DMS114 treated with DMSO at 0.1 percent for 48 hours (cell line): ENCODE measurements at regions not wholly inside any gene's neighbourhood (a gene's known extent, or its start where the extent isn't known, plus 50 kb on each side); places are given as distances from the start of the nearest gene placed in this dataset.

Source experiments
- DNase-seq: peaks from one replicate; lab custom pipeline; 2025; ENCODE audit not compliant: unreplicated experiment; lab: John Stamatoyannopoulos, UW

DNA sequence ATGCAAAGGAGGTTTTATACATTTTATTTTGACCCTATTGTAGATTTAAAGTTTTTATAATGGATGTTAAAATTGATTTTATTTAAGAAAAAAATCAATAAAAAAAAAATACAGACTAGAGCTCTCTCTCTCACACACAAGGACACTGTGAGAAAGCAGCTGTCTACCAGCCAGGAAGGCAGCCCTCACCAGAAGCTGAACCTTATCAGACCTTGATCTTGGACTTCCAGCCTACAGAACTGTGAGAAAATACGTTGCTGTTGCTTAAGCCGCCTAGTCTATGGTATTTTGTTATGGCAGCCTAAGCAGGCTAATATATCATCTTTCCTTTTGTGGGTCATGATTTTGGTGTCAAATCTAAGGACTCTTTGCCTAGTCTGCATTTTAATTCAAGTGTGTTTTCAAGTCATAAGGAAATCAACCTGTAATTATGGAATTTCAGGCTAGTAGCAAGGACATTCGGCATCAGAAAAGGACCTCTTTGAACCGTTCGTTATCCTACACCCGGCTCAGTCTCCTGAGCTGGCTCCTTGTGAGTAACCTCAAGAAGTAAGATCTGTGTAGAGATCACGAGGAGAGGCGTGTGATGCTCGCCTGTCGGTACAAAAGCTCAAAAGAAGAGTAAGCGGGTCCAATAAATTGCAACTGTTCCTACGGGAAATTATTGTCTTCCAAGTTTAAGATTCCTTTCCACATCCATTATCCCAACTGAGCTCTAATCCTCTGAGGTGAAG lies 98.2 kb downstream of the PDCL3 start:
- DNase-seq: no peak

DNA sequence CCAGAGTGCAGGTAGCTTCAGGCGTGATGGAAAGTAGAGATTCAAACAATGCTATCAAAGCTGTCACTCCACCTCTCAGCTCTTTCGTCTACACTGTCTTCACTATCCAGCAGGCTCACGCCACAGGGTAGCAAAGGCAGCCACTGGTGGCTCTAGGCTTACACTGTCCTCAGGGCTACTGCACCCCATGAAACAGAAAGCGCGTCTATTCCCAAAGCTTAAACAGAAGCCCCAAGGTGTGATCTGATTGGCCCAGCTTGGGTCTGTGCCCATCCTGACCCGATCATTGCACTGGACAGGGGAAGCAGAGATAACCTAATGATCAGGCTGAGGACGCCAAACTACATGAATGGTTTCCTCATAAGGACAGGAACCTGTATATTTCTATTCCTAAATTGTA lies 100.1 kb downstream of the PDCL3 start:
- DNase-seq: no peak

DNA sequence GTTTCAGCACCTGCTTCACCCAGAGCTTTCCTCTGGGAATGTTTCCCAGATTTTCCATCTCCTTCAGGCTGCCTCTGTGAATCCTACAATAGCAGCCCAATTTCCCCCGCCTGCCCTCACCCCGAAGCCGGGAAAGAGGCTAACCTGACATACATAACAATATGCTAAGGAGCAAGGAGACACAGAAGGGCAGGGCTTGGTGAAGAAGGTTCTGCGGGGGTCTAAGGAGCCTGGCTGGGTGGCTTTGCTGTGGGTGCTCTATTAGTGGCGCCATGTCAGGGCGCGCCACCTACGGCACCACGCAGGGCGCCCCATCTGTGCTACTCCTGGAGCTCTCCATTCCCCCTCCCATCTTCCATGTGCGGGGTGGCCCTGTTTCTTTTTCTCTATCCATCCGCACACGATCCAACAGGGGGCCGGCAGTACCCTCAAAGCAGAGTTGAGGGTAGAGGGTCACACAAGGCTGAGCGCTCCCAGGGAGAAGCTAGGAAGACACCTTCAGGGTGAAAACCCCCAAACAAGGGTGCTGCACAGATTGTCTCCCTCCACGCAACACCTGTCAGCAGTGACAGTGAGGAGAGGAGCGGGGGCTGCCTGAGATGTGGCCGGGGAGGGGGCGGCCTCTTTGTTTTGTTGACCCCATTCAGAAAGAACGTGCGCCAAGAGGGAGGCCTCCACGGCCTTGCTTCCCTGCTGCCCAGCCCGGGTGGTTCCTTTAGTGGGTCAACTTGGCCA lies 101.4 kb downstream of the PDCL3 start:
- no peak for DNase-seq

DNA sequence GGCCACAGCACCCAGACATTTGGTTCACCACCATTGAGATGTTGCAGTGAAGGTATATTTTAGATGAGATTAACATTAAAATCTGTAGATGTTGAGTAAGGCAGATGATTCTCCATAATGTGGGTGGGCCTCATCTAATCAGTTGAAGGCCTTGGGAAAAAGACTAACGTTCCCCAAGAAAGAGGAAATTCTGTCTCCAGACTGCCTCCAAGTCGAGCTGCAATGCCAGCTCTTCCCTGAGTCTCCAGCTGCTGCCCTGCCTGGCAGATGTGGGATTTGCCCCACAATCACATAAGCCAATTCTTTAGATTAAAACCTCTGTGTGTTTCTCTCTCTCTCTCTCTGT lies 101.9 kb downstream of the PDCL3 start:
- no peak for DNase-seq

DNA sequence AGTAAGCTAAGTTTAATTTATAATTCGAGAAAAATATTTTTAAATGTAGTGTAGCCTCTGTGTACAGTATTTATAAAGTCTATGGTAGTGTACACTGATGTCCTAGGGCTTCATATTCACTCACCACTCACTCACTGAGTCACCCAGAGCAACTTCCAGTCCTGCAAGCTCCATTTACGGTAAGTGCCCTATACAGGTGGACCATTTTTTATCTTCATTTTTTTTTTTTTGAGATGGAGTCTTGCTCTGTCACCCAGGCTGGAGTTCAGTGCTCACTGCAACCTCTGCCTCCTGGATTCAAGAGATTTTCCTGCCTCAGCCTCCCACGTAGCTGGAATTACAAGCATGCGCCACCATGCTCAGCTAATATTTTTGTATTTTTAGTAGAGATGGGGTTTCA lies 104.2 kb downstream of the PDCL3 start:
- no peak for DNase-seq

DNA sequence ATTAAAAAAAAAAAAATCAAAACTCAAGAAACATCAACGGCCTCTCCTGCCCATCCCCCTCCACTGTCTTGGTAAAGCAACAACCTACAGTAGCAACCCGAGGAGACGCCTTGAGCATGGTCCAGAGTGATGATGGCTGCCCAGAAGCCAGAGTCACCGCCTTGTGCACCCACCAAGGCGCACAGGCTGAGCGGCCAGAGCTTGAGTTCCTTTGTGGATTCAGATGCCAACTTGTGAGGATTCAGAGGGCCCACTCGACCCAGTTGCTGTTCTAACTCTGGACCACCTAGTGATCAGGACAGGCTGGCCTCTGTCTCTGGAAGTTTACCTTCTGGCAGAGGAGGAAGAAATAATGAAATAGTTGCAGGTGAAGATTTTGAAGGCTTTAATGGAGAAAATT lies 105.0 kb downstream of the PDCL3 start:
- no peak for DNase-seq

DNA sequence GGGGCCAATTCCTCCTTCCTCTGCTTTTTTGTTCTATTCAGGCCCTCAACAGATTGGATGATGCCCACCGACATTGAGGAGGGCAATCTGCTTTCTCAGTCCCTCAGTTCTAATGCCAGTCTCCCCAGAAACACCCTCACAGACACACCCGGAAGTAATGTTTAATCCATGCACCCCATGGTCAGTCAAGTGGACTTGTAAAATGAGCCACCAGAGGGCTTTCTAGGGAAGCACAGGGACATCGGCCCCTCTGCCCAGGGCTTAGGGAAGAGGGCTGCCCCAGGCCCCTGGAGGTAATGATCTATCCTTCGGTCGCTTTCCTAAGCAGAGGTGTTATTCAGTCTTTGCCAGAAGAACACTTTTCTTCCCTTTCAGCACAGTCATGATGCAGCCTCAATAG lies 107.4 kb downstream of the PDCL3 start:
- DNase-seq: no peak

DNA sequence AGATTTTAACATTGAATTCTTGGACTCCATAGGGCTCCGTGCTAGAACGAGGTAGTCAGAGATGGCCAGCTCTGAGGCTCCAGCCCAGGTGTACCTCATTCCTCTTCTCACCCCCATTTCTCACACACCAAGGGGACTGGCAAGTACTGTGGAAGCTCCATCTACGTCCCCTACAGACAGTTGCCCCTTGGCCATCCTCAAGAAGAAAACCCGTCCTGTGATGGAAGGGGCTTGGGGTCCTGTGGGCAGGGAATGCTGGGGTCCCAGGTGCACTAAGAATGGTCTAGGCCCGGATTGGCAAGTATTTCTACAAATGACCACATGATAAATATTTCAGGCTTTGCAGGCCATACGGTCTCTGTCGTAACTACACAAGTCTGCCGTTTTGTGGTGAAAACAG lies 110.3 kb downstream of the PDCL3 start:
- DNase-seq: no peak

DNA sequence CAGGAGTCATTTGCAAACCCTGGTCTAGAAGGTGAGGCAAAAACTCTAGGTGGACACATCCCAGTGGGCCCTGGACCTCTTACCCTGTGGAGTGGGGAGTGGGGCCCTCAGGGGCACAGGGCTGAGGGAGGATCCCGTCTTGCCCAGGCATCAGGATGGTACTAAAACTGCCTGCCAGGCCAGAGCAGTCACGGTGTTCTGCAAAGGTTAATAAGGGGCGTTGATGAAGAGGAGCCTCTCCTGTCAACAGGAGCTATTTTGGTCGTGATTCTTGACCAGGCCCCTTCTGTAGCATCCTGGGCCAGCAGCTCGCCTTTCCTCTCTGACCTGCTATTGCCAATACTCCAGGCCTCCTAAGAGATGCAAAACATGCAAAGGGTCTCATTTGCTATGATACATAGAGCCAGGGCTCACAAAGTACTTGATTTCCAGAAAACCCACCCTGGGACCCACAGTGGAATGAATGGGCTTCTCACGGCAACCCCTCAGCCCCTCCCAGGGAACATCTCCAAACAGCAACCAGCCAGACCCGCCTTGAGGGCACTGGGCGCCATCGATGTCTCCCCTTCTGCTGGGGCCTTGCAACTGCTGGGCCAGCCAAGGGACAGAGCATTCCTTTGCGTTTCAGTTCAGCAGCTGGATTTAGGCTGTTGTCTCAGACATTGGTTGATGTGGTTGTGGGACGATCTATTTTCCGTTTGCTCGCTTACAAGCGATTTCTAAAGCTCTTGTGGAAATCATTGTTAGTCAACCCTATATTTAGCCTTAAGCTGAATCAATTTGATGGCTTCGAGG lies 111.1 kb downstream of the PDCL3 start:
- no peak for DNase-seq

DNA sequence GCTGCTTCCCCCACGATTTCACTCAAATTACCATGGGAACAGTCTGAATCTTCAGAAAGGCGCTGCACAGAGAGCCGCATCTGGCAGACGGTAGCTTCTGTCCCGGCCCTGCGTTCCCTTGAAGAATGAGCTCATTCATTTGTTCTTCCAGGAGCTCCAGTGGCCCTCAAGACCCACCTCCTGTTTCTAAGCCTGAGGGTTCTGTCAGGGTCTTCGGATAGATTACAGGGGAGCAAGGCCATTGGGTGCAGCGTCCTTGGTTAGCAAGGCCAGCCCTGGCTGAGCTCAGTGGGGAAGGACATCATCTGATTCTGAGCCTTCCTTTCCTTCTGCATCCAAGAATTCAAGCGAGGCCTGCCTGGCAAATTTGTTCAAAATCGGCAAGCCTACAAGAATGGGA lies 111.9 kb downstream of the PDCL3 start:
- no peak for DNase-seq

DNA sequence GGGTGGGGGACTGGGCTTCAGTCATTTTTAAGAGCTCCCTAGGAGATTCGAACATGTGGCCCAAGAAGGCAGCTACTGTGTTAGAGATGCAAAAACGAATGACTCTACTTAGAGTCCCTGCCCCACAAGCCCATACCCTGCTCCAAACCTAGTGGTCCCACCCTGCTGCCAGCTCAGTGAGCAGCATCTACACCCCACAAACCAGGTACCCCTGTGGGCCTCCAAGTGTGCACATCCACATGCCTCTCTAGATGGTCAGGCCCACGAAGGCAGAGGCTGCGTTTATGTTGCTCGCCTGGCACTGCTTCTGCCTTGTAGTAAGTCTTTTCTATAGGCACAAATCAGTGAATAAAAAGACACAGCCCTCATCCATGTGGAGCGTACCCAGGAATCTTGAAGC lies 112.6 kb downstream of the PDCL3 start:
- DNase-seq: no peak

DNA sequence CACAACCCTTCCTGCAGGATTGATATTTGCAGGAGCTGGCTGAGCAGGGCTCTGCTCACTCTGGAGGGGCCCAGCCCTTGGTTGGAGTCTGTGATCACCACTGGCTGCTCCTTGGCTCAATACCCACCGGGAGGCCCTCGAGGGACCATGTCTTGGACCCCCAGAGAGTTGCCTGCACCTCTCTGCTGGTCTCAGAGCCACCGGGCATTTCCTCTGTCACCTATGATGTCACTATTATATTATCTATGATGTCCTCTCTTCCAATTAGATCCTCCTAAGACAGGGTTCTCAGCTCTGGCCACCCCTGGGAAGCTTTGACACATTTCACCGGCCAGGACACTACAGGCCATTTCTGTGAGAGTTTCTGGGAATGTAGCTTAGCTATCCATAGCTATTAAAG lies 113.1 kb downstream of the PDCL3 start:
- no peak for DNase-seq

DNA sequence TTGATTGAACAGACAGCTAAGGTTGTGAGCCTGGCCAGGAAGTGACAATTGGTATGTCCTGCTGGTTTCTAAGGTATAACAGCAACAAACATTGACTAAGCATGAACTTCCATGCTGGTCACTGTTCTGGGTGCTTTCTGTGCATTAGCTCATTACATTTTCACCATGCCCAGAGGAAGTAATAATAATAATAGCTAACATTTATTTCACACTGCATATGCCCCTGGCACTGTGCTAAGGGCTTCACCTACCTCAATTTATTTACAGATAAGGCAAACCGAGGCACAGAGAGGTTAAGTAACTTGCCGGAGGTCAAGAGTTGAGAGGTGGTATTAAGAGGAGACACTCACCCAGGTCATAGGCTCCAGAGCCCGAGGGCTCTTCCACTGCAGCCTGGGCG lies 113.6 kb downstream of the PDCL3 start:
- DNase-seq: no peak

DNA sequence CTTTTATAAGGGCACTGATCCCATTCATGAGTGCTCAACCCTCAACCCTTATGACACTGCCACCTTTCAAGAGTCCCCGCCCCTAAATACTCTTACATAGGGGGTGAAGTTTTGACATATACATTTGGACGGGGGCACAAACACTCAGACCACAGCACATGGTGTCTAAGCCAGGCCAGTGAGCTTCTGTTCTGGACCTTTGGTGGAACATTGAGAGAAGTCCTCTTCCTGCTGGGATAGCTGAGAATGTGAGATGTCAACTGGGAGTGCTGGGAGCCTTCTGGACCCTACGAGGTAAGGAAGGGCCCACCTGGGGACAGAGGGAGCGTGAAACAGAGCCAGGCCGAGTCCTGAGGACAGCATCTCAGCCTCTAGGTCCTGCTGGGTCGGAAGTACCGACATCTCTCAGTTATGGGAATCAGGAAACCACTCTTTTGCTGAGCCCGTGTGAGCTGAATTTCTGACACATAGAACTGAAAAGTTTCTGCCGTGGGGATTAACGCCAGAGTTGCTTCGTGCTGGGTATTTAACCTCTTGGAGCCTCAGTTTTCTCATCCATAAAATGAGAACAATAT lies 114.9 kb downstream of the PDCL3 start:
- no peak for DNase-seq

DNA sequence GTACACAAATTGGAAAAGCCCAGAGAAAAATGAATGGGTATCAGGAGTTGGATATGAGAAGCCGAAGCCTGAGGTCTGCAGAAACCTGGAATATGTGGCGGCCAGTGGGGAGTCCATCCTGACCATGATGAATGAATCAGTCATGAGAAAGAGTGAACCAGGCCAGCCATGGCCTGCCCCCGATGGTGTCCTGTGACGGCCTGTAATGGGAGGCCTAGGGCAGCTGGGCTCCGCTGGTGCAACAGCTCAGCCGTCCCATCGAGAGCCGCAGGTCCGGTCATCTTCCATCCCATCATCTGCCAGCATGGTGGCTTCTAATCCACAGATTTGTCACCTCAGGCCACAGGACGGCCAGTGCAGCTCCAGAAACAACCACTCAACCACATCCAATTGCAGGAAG lies 116.4 kb downstream of the PDCL3 start:
- DNase-seq: no peak

DNA sequence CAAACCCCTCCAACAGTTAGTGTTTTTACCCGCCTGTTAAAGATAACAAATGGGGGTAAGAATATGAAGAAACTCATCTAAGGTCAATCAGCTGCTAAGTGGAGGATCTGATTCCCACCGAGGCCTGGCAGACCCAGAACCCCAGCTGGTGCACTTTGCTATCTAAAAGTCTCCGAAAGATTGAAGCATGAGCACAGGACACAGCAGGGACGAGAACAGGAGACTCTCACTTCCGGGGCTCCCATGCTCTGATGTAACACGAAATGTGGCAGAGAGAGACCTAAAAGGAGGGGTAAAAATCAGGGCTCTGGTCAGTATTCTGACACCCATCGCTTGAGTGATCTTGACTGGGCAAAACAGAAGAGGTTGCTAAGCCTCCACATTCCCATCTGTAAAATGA lies 119.7 kb downstream of the PDCL3 start:
- DNase-seq: no peak

DNA sequence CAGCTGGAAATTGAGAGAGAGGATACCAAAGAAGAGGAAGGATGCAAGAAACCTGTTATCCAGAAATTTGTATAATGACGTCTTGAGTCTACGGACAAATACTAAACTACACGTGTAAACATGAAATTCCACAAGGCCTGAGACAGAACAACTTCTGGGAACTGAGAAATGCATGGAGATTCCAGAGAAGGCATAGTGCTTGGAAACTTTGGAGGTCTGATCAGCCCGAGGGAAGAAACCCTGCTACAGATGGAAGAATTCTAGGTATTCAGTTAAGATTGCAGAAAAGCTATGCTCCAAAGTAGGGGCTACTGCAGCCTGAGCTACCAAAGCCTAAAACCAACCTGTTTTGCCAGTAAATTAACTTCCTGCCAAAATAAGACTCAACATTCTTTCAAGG lies 120.4 kb downstream of the PDCL3 start:
- no peak for DNase-seq

DNA sequence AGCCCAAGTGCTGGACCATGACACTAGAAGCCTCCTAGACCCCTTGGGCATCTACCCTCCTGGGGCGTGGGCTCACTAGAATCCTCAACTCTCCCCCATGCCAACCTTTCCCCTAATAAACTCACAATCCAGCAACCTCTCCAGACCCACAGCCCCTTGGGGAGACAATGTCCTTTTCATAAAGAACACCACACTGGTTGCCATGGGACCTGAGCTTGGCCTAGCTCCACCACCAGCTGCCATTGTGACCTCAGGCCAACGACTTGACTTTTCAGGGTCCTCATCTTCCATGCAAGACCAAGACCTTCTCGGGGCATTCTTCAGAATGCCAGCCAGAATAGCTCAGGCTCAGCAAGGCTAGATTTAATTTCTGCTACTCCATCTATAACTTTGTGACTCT lies 128.1 kb upstream of the NPAS2 start:
- no peak for DNase-seq

DNA sequence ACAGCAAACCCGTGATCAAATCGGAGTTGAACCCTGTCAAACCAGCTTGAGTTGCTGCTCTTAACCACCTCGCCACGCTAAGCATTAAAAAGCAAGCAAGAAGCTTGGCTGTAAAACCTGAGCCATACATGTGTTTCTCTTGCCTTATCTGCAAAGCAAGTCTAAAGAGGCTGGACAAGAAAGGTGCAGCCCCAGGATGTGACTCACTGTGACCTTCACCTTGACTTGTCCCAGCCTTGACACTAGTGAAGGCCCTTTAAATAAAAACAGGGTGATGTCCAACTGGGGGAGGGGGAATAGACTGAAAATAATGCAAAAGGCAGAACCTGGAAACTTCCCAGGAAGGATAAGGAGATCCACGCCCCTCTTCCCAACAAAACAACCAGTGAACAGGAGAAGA lies 127.6 kb upstream of the NPAS2 start:
- DNase-seq: no peak

DNA sequence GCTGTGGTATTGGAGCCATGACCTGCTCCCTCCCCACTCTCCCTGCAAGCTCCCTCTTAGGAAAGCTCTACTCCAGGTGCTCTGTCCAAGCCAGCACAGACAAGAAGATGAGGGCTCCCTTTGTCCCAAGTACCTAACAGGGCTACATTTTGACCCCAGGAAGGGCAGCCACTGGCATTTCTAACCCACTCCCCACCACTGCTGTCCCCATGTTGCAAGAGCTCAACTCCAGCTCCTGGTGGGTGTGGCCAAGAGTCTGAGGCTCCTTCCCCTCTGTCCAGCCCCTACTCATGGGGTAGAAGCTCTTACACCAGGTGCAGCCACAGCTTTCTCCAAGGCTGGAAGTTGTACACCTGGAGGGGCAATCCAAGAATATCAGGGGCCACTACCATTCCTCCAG lies 127.0 kb upstream of the NPAS2 start:
- DNase-seq: no peak

DNA sequence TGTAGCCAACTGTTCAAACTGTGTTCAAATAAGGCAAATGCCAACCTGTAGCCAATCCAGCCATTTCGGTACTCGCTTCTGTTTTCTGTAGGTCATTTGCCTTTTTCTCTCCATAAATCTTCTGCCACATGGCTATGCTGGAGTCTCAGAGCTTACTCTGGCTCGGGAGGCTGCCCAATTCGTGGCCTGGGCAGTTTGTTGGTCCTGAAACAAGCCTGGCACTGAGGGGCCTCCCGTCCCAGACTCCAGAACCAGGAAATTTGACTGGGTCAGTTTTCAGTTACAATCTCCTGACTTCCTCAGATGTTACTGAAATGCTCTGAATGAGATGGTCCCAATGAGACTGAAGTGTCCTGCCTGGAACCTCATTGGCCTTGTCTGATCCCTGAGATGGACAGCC lies 120.8 kb upstream of the NPAS2 start:
- DNase-seq: no peak
